ENCODE measurements at regions not wholly inside any gene's neighbourhood (a gene's known extent, or its start where the extent isn't known, plus 50 kb on each side); places are given as distances from the start of the nearest gene placed in this dataset.

- TF ChIP-seq, protein P1, sequence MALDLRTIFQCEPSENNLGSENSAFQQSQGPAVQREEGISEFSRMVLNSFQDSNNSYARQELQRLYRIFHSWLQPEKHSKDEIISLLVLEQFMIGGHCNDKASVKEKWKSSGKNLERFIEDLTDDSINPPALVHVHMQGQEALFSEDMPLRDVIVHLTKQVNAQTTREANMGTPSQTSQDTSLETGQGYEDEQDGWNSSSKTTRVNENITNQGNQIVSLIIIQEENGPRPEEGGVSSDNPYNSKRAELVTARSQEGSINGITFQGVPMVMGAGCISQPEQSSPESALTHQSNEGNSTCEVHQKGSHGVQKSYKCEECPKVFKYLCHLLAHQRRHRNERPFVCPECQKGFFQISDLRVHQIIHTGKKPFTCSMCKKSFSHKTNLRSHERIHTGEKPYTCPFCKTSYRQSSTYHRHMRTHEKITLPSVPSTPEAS (tag by site-specific recombination; IDR thresholded peaks at IDR 0.05) = no peak
- no peak for TF ChIP-seq SP7 (tag by site-specific recombination; IDR thresholded peaks at IDR 0.05)
- no peak for TF ChIP-seq ZNF549 (tag by site-specific recombination; IDR thresholded peaks at IDR 0.05)
- TF ChIP-seq ZNF521 (tag by site-specific recombination; IDR thresholded peaks at IDR 0.05) = no peak
- TF ChIP-seq, protein P2, sequence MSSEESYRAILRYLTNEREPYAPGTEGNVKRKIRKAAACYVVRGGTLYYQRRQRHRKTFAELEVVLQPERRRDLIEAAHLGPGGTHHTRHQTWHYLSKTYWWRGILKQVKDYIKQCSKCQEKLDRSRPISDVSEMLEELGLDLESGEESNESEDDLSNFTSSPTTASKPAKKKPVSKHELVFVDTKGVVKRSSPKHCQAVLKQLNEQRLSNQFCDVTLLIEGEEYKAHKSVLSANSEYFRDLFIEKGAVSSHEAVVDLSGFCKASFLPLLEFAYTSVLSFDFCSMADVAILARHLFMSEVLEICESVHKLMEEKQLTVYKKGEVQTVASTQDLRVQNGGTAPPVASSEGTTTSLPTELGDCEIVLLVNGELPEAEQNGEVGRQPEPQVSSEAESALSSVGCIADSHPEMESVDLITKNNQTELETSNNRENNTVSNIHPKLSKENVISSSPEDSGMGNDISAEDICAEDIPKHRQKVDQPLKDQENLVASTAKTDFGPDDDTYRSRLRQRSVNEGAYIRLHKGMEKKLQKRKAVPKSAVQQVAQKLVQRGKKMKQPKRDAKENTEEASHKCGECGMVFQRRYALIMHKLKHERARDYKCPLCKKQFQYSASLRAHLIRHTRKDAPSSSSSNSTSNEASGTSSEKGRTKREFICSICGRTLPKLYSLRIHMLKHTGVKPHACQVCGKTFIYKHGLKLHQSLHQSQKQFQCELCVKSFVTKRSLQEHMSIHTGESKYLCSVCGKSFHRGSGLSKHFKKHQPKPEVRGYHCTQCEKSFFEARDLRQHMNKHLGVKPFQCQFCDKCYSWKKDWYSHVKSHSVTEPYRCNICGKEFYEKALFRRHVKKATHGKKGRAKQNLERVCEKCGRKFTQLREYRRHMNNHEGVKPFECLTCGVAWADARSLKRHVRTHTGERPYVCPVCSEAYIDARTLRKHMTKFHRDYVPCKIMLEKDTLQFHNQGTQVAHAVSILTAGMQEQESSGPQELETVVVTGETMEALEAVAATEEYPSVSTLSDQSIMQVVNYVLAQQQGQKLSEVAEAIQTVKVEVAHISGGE (tag by site-specific recombination; conservative IDR thresholded peaks at IDR 0.05; ENCODE audit: low read depth) = no peak
- no peak for TF ChIP-seq SP2 (tag by site-specific recombination; IDR thresholded peaks at IDR 0.05)
- no peak for TF ChIP-seq KLF9 (tag by site-specific recombination; IDR thresholded peaks at IDR 0.05; ENCODE audit: low read depth)
- TF ChIP-seq, protein P3, sequence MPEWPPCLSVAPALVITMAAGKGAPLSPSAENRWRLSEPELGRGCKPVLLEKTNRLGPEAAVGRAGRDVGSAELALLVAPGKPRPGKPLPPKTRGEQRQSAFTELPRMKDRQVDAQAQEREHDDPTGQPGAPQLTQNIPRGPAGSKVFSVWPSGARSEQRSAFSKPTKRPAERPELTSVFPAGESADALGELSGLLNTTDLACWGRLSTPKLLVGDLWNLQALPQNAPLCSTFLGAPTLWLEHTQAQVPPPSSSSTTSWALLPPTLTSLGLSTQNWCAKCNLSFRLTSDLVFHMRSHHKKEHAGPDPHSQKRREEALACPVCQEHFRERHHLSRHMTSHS (tag by site-specific recombination; IDR thresholded peaks at IDR 0.05) = no peak
- TF ChIP-seq ZNF645 (tag by site-specific recombination; IDR thresholded peaks at IDR 0.05) = no peak
- no peak for TF ChIP-seq KLF8 (tag by site-specific recombination; IDR thresholded peaks at IDR 0.05)
These were observed 264.3 kb upstream of the SLC39A10 start (continued) for GRCh38 chr2:195392446-195393336.

DNA sequence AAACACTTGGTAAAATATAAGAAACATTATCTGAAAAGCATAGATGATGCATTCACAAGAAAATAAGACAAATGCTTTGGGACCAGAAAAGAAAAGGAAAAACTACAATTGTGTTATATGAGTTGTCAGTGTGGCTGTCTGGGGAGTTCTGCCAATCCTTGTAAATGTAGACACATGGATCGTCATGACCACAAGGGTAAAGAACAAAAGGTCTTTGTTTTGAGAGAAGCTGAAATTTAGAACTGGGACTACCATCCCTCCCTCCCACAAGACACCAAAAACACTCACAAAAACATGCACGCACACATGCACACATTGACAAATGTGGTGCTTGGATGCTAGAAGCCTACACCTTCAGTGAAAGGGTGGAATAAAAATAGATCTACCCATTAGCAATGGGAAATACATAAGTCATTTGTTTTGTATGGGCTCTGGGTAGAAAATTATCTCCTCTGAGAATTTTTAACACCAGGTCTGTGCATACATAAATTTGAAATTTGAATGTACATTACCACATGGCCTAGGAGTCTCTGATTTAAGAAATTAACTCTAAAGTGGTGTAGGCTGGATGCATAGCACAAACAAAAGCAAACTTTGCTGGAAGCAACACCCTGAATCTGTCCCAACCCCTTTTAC is 266.2 kb upstream of the SLC39A10 start:
- H3K27ac ChIP-seq (ENCODE audit: extremely low read depth, low read depth, low read length) = no peak overlapping the region
- POLR2A ChIA-PET = no interaction called here
- H3K36me3 ChIP-seq (ENCODE audit: control insufficient read depth in 2 of 2, insufficient read depth in 1 of 2, low read length in 2 of 2) = no peaks in the 10 kb centered on the region
- H3K4me3 ChIP-seq (ENCODE audit: low read depth, low read length) = no peak overlapping the region
- no peaks in the 10 kb centered on the region for H3K9me3 ChIP-seq (ENCODE audit: control insufficient read depth, insufficient read depth, low read depth, low read length)
- H3K4me1 ChIP-seq (ENCODE audit: control insufficient read depth, insufficient read depth, low read length) = no peaks in the 10 kb centered on the region
- CTCF ChIA-PET = no interaction called here
- TF ChIP-seq ZIC2 (tag by site-specific recombination; IDR thresholded peaks at IDR 0.05) = no peak
- TF ChIP-seq ZNF184 (tag by site-specific recombination; IDR thresholded peaks at IDR 0.05) = no peak
- TF ChIP-seq ZNF433 (tag by site-specific recombination; IDR thresholded peaks at IDR 0.05; ENCODE audit: low read depth) = no peak
- no peak for TF ChIP-seq ZNF624 (tag by site-specific recombination; IDR thresholded peaks at IDR 0.05)
- no peak for TF ChIP-seq TCF7L2 (IDR thresholded peaks at IDR 0.05; ENCODE audit: borderline replicate concordance, low read depth, low read length)
- TF ChIP-seq ZNF324 (tag by site-specific recombination; IDR thresholded peaks at IDR 0.05) = no peak
- TF ChIP-seq HOXD13 (CRISPR knock-in tag; IDR thresholded peaks at IDR 0.05; ENCODE audit: borderline replicate concordance) = no peak
- TF ChIP-seq BCL6B (tag by site-specific recombination; IDR thresholded peaks at IDR 0.05) = no peak
- TF ChIP-seq SCRT1 (tag by site-specific recombination; IDR thresholded peaks at IDR 0.05; ENCODE audit: borderline replicate concordance) = no peak
- no peak for TF ChIP-seq ZNF274 (IDR thresholded peaks at IDR 0.05; ENCODE audit: low read length)
- TF ChIP-seq ZNF274 (tag by site-specific recombination; IDR thresholded peaks at IDR 0.05; ENCODE audit: borderline replicate concordance) = no peak
- no peak for TF ChIP-seq ZNF18 (tag by site-specific recombination; IDR thresholded peaks at IDR 0.05)
- TF ChIP-seq ZNF157 (tag by site-specific recombination; IDR thresholded peaks at IDR 0.05) = no peak
- TF ChIP-seq ZNF362 (tag by site-specific recombination; IDR thresholded peaks at IDR 0.05) = no peak
- no peak for TF ChIP-seq KLF7 (tag by site-specific recombination; IDR thresholded peaks at IDR 0.05; ENCODE audit: borderline replicate concordance)
